GM04503 (cell line): ENCODE measurements at regions not wholly inside any gene's neighbourhood (a gene's known extent, or its start where the extent isn't known, plus 50 kb on each side); places are given as distances from the start of the nearest gene placed in this dataset.

Source experiments
- DNase-seq: peaks from one replicate; pipeline ENCODE4 v3.0.0-alpha.2; 2012; ENCODE audit warnings: low read depth

DNA sequence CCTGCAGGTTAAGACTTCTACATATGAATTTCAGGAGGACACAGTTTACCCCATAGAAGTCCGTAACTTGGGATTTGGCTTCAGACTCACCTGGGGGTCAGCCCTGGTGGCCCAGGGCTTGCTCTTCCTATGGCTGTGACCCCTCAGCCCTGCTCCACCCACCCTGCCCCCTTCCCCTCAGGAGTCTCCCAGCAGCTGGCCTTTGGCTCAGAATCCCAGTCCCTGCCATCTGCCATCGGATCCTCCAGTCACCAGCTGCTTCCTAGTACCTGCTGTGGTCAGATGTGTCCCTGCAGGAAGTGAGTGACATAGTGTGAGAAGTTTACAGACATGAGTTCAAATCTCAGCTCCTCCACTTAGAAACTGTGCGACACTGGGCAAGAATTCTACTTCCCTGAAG lies 332.6 kb downstream of the NPHP4 start:
- DNase-seq, result no peak

DNA sequence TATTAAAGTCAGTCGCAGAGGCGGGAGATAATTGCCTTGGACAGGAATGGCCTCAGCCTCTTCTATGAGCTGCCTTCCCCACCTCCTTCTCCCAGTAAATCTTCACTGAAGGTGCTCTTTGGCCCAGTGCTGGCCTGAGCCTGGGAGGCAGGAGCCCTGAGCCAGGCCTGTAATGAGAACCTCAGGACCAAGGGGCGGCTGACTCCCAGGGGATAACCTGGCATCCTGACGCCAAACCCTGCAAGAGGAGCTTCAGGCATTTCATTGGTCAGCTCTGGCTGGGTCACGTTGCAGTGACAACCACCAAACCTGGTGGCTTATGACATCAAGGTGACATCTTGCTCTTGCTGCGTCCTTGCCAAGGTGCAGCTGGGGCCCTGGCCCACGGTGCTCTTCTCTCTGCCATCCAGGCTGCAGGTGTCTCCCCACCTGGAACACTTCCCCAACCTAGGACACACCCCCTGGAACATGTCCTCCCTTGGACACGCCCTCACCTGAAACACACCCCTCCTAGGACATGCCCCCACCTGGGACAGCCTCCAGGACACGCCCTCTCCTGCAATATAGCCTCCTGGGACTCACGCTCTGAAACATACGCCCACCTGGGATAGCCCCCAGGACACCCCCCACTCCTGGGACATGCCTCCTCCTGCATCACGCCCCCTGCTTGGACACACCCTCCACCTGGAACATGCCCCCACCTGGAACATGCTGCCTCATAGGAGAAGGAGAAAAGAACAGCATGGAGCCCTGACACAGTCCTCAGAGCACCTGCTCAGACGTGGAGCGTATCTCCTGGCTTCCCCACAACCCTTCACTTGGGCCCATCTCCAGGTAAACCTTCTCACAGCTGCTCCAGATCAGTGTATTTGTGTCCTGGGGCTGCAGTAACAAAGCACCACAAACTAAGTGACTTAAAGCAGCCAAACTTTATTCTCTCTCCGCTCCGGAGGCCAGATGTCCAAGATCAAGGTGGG lies 333.6 kb downstream of the NPHP4 start:
- no peak for DNase-seq

DNA sequence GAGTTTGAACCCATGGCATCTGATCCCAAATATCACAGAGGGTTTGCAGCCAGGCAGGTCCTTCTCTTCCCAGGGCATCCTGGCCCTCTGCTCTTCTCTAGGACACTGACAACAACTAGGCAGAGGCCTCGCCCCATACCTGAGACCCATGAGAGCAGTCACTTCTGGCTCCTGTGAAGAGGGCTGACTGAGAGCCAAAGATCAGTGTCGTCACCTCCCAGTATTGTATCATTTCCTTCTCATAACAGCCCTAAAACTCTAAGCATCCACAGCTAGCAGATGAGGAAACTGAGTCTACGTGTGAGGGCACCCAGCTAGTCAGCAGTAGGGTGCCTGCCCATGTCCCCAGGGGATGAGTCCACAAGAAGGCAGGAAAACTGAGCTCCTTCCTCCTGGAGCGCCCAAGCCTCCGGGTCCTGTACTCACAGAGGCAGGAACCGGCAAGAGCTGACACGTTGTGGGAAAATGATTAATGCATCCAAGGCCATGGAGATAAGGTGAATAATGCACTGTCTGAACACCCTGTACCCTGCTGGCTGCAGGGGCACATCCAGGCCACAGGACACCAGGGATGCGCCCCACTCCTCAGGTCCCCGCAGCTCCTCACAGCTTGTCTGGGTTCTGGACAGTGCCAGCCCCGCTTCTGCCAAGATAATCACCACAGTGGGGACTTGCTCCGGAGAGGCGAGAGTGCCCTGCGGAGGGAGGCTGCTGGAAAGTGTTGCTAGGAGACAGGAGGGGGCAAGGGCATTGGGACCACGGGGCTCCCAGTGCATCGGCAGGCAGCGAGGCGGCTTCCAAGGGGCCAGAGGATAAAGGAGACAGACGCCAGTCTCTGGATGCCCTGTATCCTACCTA lies 340.0 kb downstream of the NPHP4 start:
- DNase-seq, result no peak

DNA sequence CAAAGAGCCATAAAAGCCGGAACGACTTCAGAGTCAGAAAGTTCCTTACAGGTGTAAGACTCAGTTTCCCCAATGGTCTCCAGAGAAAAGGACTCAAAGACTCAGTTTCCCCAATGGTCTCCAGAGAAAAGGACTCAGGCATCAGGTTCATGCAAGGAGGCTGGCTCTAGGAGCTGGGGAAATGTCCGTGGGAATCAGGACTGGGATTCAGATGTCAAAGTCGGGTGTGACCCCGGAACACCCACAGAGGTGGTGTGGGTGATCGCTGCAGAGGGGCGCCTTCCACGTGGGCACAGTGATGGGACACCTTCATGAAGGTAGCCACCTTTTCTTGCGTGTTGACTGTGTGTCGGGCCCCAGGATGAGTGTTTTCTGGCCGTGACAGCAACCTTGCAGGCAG lies 340.8 kb downstream of the NPHP4 start:
- no peak for DNase-seq

DNA sequence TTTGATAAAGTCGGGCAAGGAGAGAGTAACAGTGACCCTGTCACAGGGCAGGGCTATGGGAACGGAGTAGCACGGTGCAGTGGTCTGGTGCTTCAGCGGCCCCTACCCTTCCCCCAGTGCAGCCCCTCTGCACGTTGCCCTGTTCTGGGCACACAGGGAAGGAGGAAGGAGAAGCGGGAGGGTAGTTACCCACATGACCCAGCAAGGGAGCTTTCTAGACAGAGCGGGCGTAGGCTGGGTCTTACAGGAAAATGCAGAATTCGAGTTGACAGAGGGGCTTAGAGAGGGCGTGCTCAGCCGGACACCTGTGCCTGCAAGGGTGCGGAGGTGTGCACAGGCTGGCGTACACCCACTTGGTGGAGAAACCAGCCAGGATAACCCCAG lies 341.2 kb downstream of the NPHP4 start:
- DNase-seq, result no peak

DNA sequence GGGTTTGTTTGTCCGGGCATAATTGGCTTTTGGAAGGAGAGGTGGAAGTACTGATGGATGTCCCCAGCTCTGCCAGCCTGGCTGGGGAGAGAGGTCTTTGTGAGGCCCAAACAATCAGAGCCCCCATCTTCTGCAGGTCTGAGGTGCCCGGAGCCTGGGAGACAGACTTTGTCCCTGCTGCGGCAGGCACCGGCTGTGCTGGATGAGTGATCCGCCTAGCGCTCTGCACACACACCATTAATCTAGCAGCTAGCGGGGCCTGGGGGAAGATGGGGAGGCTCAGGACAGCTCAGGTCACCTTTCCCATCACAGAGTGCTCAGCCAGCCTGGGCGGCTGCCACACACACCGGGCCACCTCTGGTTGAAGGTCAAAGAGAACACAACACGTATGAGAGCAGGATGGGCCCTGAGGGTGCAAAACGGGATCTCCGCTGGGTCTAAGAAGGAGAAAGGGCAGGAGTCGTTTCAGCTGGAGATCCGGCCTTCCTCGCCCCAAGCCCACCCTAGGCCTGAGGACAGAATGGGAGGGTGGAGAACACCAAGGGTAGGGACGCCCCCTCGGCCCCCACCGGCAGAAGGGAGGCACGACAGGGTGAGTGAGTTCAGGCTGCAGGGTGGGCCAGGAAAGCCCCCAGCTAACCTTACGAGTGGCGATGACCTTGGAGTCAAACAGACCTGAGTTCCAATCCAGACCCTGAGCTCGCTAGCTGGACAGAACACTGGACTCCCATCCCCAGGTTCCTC lies 341.8 kb downstream of the NPHP4 start:
- no peak for DNase-seq

DNA sequence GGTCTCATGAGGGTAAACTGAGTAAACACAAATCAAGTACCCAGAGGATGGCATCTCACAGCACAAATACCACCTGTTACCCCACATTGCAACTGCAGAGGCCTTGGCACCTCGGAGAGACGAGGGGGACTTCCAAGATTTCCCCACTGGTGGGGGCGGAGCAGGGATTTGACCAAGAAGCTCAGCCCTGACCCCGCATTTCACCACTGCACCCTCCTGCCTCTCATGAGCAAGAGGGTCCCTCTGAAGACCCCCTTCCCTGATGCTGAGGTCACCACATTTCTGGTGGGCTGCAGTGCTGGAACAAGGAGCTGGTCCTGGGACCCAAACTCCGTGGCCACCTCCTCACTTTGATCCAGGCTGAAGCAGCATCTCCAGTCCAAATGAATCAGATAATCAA lies 342.4 kb downstream of the NPHP4 start:
- DNase-seq, result no peak

DNA sequence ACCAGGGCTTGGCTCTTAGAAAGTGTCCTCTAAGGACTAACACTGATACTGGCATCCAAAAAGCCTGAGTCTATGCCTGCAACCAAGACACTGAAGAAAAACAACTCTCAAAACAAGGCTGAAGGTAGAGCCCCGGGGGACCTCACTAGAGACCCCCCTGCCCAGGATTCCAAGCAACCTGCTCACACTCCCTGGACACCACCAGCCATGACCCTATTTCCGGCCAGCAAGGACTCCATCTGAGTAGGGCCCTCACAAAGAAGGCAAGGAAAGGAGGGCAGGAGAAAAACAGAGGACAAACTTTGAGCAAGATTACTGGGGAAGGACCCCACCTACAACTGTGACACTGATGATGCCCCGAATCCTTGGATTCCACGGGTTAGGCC lies 343.1 kb downstream of the NPHP4 start:
- DNase-seq, result no peak

DNA sequence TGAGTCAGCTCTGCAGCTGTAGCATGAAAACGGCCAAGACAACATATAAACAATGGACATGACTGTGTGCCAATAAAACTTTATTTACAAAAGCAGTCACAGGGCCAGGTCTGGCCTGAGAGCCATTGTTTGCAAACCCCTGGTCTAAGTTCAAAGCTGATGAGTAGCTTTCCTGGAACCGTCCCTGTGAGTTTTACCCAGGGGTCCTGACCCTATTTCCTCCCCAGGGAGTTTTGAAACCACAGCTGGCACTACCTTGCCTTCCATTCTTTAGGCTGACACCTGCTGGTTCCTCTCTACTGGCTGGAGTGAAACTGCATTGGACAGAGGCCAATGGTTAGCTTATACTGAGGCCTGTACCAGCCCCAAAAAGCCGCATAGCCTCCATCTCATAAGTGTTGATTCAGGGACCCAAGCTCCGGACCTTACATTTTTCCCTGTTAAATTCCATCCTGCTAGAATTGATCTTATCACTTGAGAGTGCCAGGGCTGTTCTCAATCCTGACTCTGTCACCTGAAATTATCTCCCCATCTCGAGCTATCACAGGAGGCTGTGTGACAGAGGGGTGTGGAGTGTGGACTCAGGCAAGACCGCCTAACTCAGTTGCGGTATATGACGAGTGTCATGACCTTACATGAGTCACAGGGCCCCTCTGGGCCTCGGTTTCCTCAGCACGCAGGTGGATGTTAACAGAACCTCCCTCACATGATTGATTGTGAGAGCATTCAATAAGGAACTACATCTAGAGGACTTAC lies 343.6 kb downstream of the NPHP4 start:
- no peak for DNase-seq

DNA sequence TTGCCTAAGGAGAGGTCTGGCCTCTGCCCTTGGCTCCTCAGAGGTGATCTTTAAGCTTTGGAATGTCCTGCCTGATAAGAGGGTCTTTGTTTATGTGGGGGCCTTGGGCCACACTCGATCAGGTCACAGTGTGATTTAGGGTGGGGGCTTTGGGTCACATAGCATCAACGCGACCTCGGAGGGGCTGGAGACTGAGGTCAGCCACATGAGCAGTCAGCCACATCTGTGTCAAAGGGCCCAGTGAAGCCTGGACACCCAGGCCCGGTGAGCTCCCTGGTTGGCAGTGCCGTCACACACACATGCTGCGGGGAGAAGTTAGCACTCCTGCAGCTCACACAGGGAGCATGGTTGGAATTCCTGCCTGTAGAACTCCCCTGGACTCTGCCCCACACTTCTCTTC lies 345.0 kb downstream of the NPHP4 start:
- DNase-seq, result no peak

DNA sequence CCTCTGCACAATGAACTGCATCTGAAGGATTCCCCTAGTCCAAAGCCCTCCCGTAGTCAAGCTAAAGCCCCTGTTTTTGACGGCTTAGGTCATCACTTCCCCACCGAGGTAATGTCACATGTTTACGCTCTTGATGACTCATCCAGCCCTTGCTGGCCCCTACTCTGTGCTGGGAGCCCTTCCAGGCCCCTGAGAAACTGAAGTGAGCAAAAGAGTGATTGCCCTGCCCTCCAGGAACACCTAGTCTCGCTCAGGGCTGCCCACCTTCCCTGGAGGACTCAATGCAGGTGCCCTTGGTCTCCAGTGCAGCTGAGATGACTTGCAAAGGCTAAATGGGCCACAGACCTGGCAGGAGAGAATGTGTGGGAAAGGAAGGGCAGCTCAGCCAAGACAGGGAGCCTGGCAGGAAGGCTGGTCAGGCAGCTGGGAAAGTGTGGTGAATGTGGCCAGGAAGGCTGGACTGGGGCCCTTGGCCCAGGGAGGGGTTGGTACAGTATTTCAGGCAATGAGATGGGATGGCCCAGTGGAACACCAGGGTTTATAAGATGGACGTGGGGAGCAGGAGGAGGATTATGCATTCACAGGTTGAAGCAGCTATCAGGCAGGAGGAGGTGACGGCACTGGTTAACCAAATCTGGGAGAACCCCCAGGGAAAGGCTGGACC lies 345.6 kb downstream of the NPHP4 start:
- no peak for DNase-seq

DNA sequence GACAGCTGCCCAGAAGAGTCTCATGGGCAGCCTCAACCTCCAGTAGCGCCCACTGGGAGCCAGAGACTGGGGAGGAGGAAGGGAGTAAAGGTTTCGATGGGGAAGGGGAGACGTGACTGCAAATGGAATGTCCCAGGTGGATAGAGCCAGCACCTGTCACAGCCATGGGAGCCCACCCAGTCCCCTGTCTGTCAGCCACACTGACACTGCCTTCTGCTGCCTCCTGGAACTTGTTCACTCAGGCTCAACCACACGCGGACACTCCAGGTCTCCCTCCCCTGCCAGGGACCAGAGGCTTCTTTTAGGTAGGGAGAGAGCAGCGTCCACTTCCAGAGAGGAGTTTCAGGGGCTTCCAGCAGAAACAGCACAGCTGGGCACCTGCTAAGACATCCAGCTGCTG lies 346.3 kb downstream of the NPHP4 start:
- no peak for DNase-seq

DNA sequence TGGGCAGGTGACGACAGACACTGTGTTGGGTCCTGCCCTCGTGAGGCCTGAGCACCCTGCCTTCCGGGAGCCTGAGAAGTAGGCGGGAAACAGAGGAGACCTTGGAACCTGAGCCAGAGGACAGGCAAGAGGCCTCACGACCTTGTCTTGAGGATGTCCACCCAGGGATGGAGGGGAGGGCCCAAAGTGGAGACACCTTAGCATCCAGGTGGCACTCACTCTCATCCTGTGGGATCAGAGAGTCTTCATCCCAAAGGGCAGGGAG lies 347.2 kb downstream of the NPHP4 start:
- DNase-seq, result no peak

DNA sequence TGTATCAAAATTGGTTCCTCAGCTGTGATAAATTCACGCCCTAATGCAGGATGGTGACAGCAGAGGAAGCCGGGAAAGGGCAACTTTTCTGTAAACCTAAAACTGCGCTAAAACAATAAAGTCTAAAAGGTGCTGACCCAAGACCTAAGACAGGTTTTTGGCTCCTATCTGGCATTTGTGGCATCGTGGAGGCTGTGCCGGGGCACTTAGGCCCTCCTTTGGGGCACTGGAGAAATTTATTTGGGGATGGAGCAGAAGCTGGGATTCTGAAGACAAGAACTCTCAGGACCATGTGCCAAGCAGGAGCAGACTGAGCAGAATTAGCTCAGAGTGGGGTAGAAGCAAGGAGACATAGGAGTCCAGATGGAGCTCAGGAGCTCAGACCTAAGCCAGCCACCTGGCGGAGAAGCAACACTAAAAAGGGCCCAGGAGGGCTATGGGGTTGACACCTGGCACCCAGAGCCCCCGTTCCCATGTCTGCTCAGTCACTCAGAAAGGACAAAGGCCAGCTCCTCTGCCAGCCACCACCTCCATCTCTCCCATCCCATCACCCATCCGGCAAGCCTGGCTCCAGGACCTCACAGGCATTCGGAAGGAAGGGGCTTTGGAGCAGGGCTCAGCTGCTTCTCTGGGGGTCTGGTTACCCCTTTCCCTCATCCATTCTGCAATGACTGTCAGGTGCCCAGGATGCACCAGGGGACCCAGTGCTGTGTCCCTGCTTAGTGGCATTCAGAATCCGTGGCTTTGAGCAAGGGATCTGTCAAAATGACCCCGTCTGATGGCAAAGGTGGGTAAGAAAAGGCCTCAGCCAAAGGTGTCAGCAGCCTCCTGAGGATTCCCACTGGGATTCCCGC lies 347.7 kb downstream of the NPHP4 start:
- DNase-seq, result no peak

DNA sequence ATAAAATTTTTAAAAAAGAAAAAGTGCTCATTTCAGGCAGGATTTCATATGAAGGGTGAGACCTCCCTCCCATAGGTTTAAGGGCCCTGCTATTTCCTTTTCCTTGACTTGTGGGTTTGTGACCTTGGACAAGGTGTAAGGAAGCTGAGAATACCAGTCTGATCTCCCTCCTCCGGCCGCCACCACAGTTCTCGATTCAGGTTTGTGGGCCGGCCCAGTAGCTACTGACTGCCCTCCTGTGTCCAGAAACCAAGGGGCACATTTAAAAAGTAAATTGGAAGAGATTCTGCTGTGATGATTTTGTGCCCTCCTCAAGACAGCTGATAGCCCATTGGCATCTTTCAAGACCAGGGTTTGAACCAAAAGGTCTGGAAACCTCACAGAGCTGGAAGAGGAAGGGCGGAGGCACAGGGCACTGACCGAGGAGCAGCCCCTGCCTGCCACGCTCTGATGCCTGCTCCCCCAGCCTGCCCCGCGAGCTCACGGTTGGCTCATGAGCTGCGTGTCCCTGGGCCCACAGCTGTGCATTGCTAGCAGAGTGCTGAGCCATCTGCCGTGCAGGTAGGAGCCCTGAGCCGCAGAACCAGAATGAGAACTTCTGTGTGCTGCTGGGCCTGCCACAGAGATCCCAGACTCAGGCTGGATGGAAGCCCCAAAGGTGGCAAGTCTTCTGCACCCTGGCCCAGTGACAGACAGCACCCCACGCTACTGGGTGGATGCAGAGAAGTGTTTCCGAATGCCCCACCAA lies 348.7 kb downstream of the NPHP4 start:
- DNase-seq, result no peak

DNA sequence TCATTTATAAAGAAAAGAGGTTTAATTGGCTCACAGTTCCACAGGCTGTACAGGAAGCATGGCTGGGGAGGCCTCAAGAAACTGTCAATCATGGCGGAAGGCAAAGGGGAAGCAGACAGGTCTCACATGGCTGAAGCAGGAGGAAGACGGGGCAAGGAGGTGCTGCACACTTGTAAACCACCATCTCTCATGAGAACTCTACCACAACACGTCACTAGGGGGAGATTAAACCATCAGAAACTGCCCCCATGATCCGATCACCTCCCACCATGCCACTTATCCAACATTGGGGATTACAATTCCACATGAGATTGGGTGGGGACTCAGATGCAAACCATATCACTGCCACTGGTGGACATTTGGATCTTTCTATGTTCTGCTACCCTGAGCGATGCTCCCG lies 351.4 kb downstream of the NPHP4 start:
- DNase-seq, result no peak

DNA sequence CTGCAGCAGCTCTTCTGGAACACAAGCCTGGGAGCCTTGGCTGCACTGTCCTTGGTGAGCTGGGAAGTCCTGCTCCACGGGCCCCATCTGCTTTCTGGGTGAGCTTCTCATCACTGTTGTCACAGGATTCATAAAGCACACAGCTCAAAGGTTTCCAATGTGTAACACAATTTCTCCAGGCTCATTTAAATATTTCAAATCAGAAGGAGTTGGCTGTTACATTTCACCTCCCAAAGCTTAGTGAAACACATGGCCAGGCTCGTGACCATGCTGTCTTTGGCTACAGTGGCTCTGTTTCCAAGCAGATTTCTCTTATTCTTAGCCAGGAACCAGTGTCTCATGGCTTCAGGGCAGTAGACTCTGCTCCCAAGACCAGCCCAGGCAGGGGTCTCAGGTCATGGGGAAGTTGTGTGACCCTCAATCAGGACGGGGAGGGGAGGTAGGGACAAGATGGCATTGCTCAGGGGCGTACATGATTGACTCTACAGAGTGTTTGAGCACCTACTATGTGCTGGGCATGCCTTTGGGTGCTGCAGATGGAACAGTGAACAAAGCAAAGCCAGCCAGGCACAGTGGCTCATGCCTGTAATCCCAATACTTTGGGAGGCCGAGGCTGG lies 353.0 kb downstream of the NPHP4 start:
- no peak for DNase-seq

DNA sequence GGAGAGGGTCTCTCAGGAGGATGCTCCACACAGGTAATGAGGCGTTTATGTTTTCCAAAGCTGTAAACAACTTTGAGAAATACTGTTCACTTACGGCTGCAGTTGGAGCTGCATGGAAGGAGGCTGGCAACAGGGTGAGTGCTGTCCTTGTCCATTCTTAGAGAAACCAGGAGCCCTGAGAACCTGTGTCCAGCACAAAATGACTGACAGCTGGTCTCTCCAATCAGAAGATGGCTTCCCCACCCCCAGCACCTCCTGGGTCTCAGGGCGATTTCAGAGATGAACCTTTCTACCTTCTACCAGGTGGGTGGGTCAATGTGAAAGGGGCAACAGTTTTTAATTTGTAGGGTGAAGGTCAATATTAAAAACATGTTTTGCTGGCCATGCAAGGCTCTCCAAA lies 353.6 kb downstream of the NPHP4 start:
- DNase-seq, result no peak

DNA sequence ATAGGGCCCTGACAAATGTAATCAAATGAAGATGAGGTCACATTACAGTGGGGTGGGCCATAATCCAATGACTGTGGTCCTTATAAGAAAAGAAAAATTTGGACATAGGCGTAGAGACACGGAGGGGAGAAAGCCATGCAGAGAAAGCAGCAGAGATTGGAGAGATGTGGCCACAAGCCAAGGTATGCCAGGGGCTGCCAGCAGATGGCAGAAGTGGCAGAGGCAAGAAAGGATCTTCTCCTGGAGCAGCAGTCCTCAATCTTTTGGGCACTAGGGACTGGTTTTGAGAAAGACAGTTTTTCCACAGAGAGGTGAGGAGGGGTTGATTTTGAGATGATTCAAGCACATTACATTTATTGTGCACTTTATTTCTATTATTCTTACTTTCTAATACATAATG lies 355.1 kb downstream of the NPHP4 start:
- no peak for DNase-seq
